HG02623 (cell line): ENCODE measurements at regions not wholly inside any gene's neighbourhood (a gene's known extent, or its start where the extent isn't known, plus 50 kb on each side); places are given as distances from the start of the nearest gene placed in this dataset.
"Not testable (repeated sequence)": the region's sequence is repeated elsewhere in the genome, so short reads cannot be mapped to it uniquely, and the experiment has no call there.

ENCODE experiments used
- ATAC-seq: cut with Tn5 transposase; IDR thresholded peaks from one replicate; pipeline ENCODE4 v1.9.1; 2021; ENCODE audit warnings: moderate library complexity; ENCODE audit not compliant: unreplicated experiment

- ATAC-seq: peak; percentile 29
These were observed 167.3 kb upstream of the TMCC3 start for GRCh38 chr12:94817695-94818075.

GRCh38 chr12:94817201-94817600, 166.8 kb upstream of the TMCC3 start:
- not testable (repeated sequence) for ATAC-seq

DNA sequence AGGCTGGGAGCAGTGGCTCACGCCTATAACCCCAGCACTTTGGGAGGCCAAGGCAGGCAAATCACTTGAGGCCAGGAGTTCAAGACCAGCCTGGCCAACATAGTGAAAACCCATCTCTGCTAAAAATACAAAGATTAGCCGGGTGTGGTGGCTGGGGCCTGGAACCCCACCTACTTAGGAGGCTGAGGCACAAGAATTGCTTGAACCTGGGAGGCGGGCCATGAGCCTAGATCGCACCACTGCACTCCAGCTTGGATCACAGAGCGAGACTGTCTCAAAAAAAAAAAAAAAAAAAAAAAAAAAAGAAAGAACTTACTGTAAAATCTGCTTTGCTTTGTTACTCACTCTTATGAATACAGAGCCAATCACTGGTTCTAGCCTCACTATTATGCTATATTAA, 166.4 kb upstream of the TMCC3 start:
- ATAC-seq: not testable (repeated sequence)

GRCh38 chr12:94815958-94816357, 165.6 kb upstream of the TMCC3 start:
- ATAC-seq: no peak

DNA sequence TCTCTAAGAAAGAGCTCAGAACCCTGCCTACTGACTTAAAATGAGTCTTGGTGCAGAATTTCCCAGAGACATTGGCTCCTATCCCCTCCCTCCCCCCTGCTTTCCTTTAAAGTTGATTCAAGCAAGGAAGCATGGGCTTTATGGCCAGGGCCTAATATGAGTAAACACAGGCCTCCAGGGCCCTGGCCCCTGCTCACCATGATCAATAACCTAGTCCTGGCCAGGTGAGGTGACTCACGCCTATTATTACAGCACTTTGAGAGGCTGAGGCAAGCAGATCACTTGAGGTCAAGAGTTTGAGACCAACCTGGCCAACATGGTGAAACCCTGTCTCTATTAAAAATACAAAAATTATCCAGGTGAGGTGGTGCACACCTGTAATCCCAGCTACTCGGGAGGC, 165.1 kb upstream of the TMCC3 start:
- no peak for ATAC-seq

GRCh38 chr12:94813314-94813713, 163.0 kb upstream of the TMCC3 start:
- ATAC-seq: no peak

DNA sequence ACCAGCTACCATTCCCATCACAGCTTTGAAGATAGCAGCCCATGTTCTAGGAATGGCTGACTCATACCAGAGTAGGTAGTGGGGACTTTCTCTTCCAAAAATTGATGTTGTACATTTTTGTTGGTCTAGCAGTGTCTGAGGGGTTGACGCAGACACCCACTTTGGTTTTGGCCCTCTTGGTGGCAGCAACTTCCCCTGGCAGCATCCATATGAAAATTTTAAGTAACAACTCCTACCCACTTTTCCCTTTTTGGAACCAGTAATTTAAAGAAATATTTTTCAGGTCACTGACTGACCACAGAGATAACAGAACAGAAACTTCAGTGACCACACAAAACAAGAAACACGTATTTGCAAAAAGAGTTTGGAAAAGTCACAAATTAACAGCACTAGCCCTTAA, 162.0 kb upstream of the TMCC3 start:
- peak; percentile 70 for ATAC-seq

DNA sequence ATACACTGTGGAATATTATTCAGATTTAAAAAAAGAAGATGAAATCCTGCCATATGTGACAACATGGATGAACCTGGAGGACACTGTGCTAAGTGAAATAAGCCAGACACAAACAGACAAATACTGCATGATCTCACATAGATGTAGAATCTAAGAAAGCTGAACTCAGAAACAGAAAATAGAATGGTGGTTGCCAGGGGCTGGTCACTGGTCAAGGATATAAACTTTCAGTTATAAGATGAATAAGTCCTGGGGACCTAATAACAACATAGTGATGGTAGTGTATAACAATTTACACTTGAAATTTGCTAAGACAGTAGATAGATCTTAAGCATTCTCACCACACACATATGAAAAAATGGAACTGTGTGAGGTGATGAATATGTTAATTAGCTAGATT, 161.3 kb upstream of the TMCC3 start:
- no peak for ATAC-seq

DNA sequence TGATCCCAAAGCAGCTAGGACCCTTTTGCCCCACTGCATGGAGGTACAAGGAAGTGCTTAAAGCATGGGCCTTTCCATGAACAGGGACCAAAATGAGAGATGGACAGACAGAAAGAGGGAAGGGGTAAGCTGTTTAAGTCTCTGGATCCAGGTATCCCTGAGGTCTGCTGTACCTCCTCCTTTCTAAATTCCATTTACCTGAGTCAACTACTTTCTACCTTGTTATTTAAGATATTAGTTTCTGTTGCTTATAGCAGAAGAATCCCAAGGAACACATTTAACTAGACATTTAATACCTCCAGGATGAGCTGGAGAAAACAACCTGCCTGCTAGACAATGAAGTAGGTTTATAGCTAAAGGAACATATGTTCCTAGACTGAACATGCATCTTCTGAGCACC, 157.6 kb upstream of the TMCC3 start:
- ATAC-seq: no peak

DNA sequence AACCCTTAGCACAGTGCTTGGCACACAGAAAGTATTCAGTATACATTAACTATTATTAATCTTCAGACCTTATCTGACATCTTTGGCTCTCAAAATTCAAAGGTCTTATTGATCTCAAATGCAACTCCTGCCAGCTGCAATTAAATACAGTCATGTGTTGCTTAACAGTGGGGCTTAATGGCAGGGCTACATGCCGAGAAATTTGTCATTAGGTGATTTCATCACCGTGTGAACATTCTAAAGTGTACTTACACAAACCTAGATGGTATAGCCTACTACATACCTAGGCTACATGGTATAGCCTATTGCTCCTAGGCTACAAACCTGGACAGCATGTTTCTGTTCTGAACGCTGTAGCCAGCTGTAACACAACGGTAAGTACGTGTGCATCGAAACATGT, 156.3 kb upstream of the TMCC3 start:
- ATAC-seq: no peak

DNA sequence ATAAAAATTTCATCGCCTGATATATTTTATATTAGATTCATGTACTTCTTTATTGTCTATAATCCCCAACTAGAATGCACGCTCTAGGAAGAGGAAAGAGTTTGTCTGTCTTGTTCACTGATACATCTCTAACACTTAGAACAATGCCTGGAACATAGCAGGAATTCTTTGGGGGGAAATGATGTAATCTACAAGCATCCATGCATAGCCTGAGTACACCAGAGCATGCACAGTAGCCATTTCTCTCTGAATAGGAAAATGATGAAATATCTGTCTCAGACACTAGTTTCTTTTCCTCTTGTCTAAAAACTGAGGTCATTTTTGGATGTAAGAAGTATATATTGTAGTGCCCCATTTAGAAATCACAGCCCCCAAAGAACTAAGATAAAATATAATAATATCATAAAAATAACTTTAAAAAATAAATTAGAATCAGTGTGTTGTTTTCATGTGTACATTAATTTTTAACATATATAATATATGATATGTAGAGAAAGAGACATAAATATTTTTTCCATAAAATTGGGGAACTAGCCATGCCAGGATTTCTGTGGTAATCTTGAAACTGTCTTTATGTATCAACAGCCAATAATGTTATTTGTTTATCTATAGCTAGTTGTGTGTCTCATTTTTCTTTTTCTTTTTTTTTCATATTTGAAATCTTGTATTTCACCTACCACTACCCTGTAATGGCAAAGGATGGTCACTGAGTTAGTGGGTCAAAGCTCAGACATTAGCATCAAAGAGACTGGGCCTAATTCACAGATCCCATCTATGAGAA, 155.6 kb upstream of the TMCC3 start:
- no peak for ATAC-seq

DNA sequence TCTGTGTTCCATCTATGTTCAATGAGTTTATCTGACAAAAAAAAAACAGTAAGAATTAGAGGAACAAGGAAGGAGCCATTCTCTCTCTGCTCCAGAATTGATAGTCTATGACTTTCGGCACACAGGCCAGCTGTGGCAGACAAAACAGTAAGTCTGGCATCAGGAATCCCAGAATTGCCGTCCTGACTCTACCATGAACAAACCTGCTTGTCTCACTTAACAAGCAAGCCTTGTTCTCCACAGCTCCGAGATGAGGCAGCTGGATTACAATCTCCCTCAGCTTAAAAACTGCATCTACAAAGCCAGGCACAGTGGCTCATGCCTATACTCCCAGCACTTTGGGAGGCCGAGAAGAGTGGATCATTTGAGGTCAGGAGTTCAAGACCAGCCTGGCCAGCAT, 153.6 kb upstream of the TMCC3 start:
- ATAC-seq: no peak

DNA sequence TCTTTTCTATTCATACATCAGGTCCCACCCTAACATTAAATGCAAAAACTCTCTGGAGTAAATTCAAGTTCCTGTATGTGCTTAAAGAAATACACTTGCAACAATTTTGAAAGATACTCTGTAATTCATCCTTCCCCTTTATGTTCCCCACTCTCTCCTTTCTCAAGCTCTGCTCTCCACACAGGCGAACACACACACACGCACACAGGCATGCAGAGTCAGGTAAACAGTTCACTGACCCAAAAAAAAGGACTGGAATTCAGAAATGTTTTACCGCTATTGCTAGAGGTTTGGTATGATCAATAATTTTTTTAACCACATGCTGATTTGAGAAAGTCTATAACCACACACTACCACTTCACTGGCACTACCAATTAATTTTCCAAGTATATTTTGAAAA, 152.4 kb upstream of the TMCC3 start:
- ATAC-seq: no peak

GRCh38 chr12:94801745-94802144, 151.4 kb upstream of the TMCC3 start:
- ATAC-seq: no peak

- ATAC-seq: no peak
These were observed 148.8 kb upstream of the TMCC3 start for GRCh38 chr12:94799136-94799535.

- ATAC-seq: no peak
These were observed 147.8 kb upstream of the TMCC3 start for GRCh38 chr12:94798113-94798512.

DNA sequence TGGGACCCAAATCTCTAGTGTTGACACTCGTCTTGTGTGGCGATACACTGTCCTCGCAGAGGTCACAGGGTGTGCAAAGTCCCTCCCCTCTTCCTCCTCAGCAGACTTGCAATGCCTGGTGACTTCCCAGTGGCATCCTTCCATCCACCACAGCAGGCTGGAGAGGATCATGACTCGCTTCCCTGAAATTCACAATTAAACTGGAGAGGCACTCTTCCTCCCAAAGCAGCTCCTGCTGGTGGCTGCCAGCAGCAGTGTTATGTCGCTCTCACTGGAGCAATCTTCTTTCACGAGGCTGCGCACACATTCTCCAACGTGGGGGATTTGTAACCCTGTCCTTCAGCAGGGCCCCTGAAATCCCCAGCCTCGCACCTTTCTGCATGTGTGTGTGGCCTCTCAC, 145.2 kb upstream of the TMCC3 start:
- no peak for ATAC-seq

GRCh38 chr12:94795044-94795443, 144.7 kb upstream of the TMCC3 start:
- ATAC-seq: no peak

- ATAC-seq: no peak
These were observed 142.8 kb upstream of the TMCC3 start for GRCh38 chr12:94793191-94793595.

GRCh38 chr12:94792693-94793092, 142.3 kb upstream of the TMCC3 start:
- no peak for ATAC-seq

DNA sequence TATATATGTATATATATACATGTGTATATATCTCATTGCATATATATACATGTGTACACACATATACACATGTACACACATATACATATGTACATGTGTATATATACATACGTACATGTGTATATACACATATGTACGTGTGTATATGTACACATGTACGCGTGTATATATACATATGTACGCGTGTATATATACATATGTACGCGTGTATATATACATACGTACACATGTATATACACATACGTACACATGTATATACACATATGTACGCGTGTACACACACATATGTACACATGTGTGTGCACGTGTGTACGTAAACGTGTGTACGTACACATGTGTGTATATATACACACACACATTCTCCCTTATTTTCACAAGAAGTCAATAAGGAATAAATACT, 141.6 kb upstream of the TMCC3 start:
- no peak for ATAC-seq

DNA sequence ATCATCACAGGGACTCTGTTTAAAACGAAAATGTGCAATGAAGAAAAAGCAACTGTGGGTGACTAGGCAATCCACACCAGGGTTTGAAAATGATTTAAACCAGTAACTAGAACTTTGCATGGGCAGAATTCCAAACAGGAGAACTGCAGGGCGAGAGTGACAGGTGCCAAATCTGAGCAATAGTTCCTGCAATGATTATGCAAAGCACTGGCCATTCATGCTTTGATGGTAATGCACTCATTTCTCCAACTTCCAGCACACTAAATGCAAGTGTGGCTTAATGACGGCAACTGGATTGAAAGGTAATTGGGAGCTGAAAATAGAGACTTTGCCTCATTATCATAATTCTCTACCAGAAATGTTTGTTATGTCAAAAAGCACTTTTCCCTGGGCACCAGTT, 140.5 kb upstream of the TMCC3 start:
- ATAC-seq: no peak

DNA sequence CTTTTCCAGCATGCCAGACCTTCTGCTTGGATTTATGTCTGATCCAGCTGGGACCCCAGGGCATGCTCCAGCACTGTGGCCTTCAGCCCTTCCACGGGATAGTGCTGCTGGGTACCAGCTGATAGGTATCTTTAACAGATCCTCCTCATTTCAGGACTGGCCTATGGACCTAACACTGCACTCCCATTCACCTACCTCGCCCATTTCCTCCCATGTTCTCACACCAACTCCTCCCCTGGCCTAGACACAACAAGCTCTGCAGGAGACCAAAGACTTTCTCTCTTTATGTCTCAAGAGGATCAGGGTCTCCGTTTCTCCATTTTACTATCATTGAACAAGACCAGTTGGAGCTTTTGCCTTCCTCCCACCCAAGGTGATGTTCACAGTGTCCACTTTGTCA, 140.0 kb upstream of the TMCC3 start:
- no peak for ATAC-seq
